ELR (cell line): ENCODE measurements at regions not wholly inside any gene's neighbourhood (a gene's known extent, or its start where the extent isn't known, plus 50 kb on each side); places are given as distances from the start of the nearest gene placed in this dataset.

Experiments
- DNase-seq: peaks from one replicate; pipeline ENCODE4 v3.0.0-alpha.2; 2015; ENCODE audit warnings: low read depth

- DNase-seq = no peak
Observed at GRCh38 chr9:4921449-4921848, 63.6 kb upstream of the JAK2 start.

- DNase-seq = no peak
Observed at GRCh38 chr9:4922101-4922500, 63.0 kb upstream of the JAK2 start.

- no peak for DNase-seq
Observed at GRCh38 chr9:4922730-4923129, 62.3 kb upstream of the JAK2 start.

GRCh38 chr9:4923141-4923540, 61.9 kb upstream of the JAK2 start:
- DNase-seq = no peak

GRCh38 chr9:4923580-4924544, 61.2 kb upstream of the JAK2 start:
- peak; percentile 55 for DNase-seq

GRCh38 chr9:4926239-4926638, 58.8 kb upstream of the JAK2 start:
- DNase-seq = no peak

- peak; percentile 25 for DNase-seq
Observed at GRCh38 chr9:4927043-4927471, 58.0 kb upstream of the JAK2 start.

- no peak for DNase-seq
Observed at GRCh38 chr9:4927701-4928100, 57.4 kb upstream of the JAK2 start.

DNA sequence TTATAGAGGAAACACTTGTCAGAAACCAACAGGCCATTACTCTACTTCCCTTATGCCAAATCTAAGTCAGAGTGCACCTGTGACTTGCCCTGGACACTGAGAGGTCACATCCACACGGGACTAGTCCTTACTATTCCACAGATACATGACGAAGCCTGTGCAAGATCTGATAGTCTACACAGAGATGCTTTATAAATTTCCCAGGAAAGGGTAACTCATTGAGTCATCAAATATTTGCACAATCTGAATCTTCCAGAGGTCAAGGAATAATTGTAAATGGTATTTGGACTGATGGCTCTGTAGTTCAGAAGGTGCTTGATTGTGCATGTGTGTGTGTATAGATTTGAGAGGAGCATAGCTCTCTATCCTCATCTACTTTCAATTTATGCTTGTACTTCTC, 55.2 kb upstream of the JAK2 start:
- peak; percentile 27 for DNase-seq

GRCh38 chr9:4932681-4933080, 52.4 kb upstream of the JAK2 start:
- DNase-seq = no peak

DNA sequence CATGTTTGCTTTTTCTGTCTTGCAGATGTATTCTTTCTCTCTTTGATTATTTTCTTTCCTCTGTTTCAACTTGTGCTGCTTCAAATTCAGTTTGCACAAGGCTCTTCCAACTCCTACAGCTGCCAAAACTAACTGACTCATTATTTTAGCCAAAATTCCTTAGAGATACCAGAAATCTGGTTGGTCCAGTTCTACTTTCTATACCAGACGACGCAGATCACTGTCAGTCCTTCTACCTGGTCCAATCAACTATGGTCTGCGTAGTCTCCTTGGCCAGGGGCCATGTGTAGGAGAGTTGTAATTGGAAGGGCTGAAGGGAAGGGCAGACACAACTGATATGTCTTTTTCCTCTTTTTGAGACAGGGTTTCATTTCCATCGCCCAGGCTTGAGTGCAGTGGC, 51.9 kb upstream of the JAK2 start:
- DNase-seq = no peak

DNA sequence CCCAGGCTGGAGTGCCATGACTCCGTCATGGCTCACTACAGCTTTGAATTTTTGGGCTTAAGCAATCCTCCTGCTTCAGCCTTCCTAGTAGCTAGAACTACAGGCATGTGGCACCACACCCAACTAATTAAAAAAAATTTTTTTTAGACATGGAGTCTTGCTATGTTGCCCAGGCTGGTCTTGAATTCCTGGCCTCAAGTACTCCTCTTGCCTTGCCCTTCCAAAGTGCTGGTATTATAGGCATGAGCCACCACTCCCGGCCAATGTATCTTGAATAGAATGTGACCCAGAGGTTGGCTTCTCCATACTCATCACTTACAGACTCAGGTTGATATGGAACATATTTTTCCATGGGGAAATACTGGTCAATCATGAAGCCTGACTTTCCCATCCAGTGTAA, 51.2 kb upstream of the JAK2 start:
- no peak for DNase-seq

- DNase-seq = no peak
Observed at GRCh38 chr9:4935001-4935672, 49.9 kb upstream of the JAK2 start.
